H9 (cell line): ENCODE measurements at regions not wholly inside any gene's neighbourhood (a gene's known extent, or its start where the extent isn't known, plus 50 kb on each side); places are given as distances from the start of the nearest gene placed in this dataset.

Experiments used
- DNase-seq: peaks from one replicate; pipeline ENCODE4 v3.0.0-alpha.2; 2017
- H2AFZ ChIP-seq: one replicate; pipeline ENCODE4 v1.6.1; 2013; ENCODE audit warnings: mild to moderate bottlenecking, low read length, control low read depth, moderate library complexity
- H2AK5ac ChIP-seq: 2 replicates; pipeline ENCODE4 v1.6.1; 2013; ENCODE audit warnings: low read length, control low read depth, mixed read lengths; ENCODE audit not compliant: insufficient read length
- H2BK120ac ChIP-seq: one replicate; pipeline ENCODE4 v1.6.1; 2013; ENCODE audit warnings: low read depth, mild to moderate bottlenecking, low read length, control low read depth, inconsistent platforms; ENCODE audit not compliant: poor library complexity, severe bottlenecking
- H2BK12ac ChIP-seq: 2 replicates; pipeline ENCODE4 v1.6.1; 2013; ENCODE audit warnings: low read length, control low read depth, mixed read lengths, low read depth; ENCODE audit not compliant: insufficient read length
- H2BK15ac ChIP-seq: 2 replicates; pipeline ENCODE4 v1.6.1; 2013; ENCODE audit warnings: low read depth, low read length, control low read depth
- H2BK20ac ChIP-seq: one replicate; pipeline ENCODE4 v1.6.1; 2013; ENCODE audit warnings: low read depth, mild to moderate bottlenecking, low read length, control low read depth, inconsistent platforms; ENCODE audit not compliant: poor library complexity, severe bottlenecking
- H2BK5ac ChIP-seq: 2 replicates; pipeline ENCODE4 v1.6.1; 2013; ENCODE audit warnings: low read length, control low read depth, mixed read lengths; ENCODE audit not compliant: insufficient read length
- H3K14ac ChIP-seq: 2 replicates; pipeline ENCODE4 v1.6.1; 2013; ENCODE audit warnings: low read length, control low read depth; ENCODE audit not compliant: insufficient read depth
- H3K18ac ChIP-seq: 2 replicates; pipeline ENCODE4 v1.6.1; 2013; ENCODE audit warnings: low read depth, mild to moderate bottlenecking, mixed read lengths, low read length, control low read depth; ENCODE audit not compliant: insufficient read length
- H3K23ac ChIP-seq: 2 replicates; pipeline ENCODE4 v1.6.1; 2013; ENCODE audit warnings: low read length, control low read depth, mixed read lengths, low read depth; ENCODE audit not compliant: insufficient read length
- H3K23me2 ChIP-seq: 2 replicates; pipeline ENCODE4 v1.6.1; 2013; ENCODE audit warnings: low read depth, mild to moderate bottlenecking, mixed read lengths, low read length, control low read depth; ENCODE audit not compliant: insufficient read length, poor library complexity, severe bottlenecking
- H3K27ac ChIP-seq: 2 replicates; pipeline ENCODE4 v1.5.1; 2013; ENCODE audit warnings: low read length, control low read depth, mixed read lengths, low read depth; ENCODE audit not compliant: insufficient read length
- H3K27me3 ChIP-seq: 2 replicates; pipeline ENCODE4 v1.6.1; 2013; ENCODE audit warnings: low read length, control low read depth, inconsistent platforms; ENCODE audit not compliant: insufficient read depth
- H3K4ac ChIP-seq: 2 replicates; pipeline ENCODE4 v1.6.1; 2013; ENCODE audit warnings: low read depth, mild to moderate bottlenecking, control low read depth, inconsistent platforms, low read length, moderate library complexity
- H3K4me1 ChIP-seq: 2 replicates; pipeline ENCODE4 v1.6.1; 2013; ENCODE audit warnings: low read length, control low read depth, inconsistent platforms; ENCODE audit not compliant: insufficient read depth
- H3K4me2 ChIP-seq: 2 replicates; pipeline ENCODE4 v1.6.1; 2013; ENCODE audit warnings: low read length, control low read depth, mixed read lengths; ENCODE audit not compliant: insufficient read length, insufficient read depth
- H3K56ac ChIP-seq: 2 replicates; pipeline ENCODE4 v1.6.1; 2013; ENCODE audit warnings: low read depth, mild to moderate bottlenecking, mixed read lengths, low read length, control low read depth; ENCODE audit not compliant: insufficient read length
- H3K79me1 ChIP-seq: 2 replicates; pipeline ENCODE4 v1.6.1; 2013; ENCODE audit warnings: low read depth, mild to moderate bottlenecking, moderate library complexity, low read length, control low read depth, inconsistent platforms; ENCODE audit not compliant: insufficient read depth, poor library complexity, severe bottlenecking
- H3K79me2 ChIP-seq: 2 replicates; pipeline ENCODE4 v1.6.1; 2013; ENCODE audit warnings: low read length, control low read depth, inconsistent platforms; ENCODE audit not compliant: insufficient read depth
- H3K9ac ChIP-seq: 2 replicates; pipeline ENCODE4 v1.6.1; 2013; ENCODE audit warnings: low read length, control low read depth, mixed read lengths; ENCODE audit not compliant: insufficient read length; ENCODE audit errors: extremely low read depth
- H3K9me3 ChIP-seq: one replicate; pipeline ENCODE4 v1.6.1; 2013; ENCODE audit warnings: low read depth, low read length, inconsistent platforms; ENCODE audit not compliant: control insufficient read depth
- H3T11ph ChIP-seq: one replicate; pipeline ENCODE4 v1.6.1; 2013; ENCODE audit warnings: mild to moderate bottlenecking, low read length, control low read depth, inconsistent platforms
- H4K20me1 ChIP-seq: one replicate; pipeline ENCODE4 v1.6.1; 2013; ENCODE audit not compliant: control insufficient read depth, insufficient read length, insufficient read depth
- H4K5ac ChIP-seq: 2 replicates; pipeline ENCODE4 v1.6.1; 2013; ENCODE audit warnings: low read depth, mild to moderate bottlenecking, mixed read lengths, low read length, control low read depth; ENCODE audit not compliant: insufficient read length
- H4K8ac ChIP-seq: replicated peaks from 2 replicates; pipeline ENCODE4 v1.6.1; 2013; ENCODE audit warnings: low read length, control low read depth, mixed read lengths, low read depth; ENCODE audit not compliant: insufficient read length
- H4K91ac ChIP-seq: 2 replicates; pipeline ENCODE4 v1.6.1; 2013; ENCODE audit warnings: low read depth, mild to moderate bottlenecking, moderate library complexity, mixed read lengths, low read length, control low read depth; ENCODE audit not compliant: insufficient read length
- H3K27ac Mint-ChIP-seq, 3 experiments: 2 replicates in 2 of 3; 3 replicates in 1 of 3; pipeline ENCODE4 v1.8.0; 2020 to 2021; ENCODE audit warnings: mixed read lengths in 3 of 3, mild to moderate bottlenecking in 1 of 3, moderate library complexity in 1 of 3
- H3K27me3 Mint-ChIP-seq: 2 replicates; pipeline ENCODE4 v1.8.0; 2021; ENCODE audit warnings: low read depth, mild to moderate bottlenecking, moderate library complexity, mixed read lengths
- H3K36me3 Mint-ChIP-seq, 3 experiments: 2 replicates in 2 of 3; 3 replicates in 1 of 3; pipeline ENCODE4 v1.8.0; 2020 to 2021; ENCODE audit warnings: low read depth in 3 of 3, mixed read lengths in 3 of 3; ENCODE audit not compliant: insufficient read depth in 1 of 3
- H3K4me1 Mint-ChIP-seq, 2 experiments: 2 replicates each; pipeline ENCODE4 v1.8.0; 2020; ENCODE audit warnings: mixed read lengths in 2 of 2
- H3K4me3 Mint-ChIP-seq, 2 experiments: 2 replicates in 1 of 2; 3 replicates in 1 of 2; pipeline ENCODE4 v1.8.0; 2020 to 2021; ENCODE audit warnings: mild to moderate bottlenecking in 2 of 2, mixed read lengths in 2 of 2, moderate library complexity in 1 of 2
- H3K9me3 Mint-ChIP-seq, 2 experiments: 2 replicates in 1 of 2; 3 replicates in 1 of 2; pipeline ENCODE4 v1.8.0; 2020; ENCODE audit warnings: mild to moderate bottlenecking in 2 of 2, mixed read lengths in 2 of 2, moderate library complexity in 1 of 2
- CTCF ChIP-seq: fragments of 200-600 bp; sonication (generic); conservative IDR thresholded peaks from 3 replicates; pipeline ENCODE4 v1.8.0; 2021; ENCODE audit warnings: antibody characterized with exemption, mild to moderate bottlenecking

DNA sequence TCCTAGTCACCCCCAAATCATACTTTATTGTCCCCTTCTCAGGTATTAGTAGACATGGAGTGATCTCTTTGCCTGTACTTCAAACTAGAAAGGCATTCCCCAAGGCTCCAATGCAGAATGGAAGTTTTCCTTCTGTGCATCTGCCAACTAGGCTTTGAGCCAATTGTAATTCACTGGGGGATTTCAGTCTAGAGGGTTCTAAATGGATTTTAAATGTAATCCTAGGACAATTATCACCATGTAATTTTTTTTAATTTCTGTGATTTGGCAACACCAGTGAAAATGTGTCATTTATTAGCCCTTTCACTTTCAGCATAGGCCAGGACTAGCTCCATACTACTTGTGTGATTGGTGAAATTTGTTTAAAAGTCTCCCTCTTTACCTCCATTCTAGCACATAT is 557.6 kb upstream of the MARCKS start:
- Mint-ChIP-seq H3K9me3 (no peaks in the 10 kb centered on the region), H3K27me3 (no peaks in the 10 kb centered on the region), H3K4me1 (peaks cover 11 to 12% of the 10 kb centered on the region in 2 experiments), H3K27ac (no peak overlapping the region), H3K36me3 (no peaks in the 10 kb centered on the region), H3K4me3 (no peak overlapping the region)
- no peak for TF ChIP-seq CTCF
- H4K91ac ChIP-seq: no peak overlapping the region
- no peak overlapping the region for H2BK20ac ChIP-seq
- DNase-seq: no peak
- no peak overlapping the region for H2AFZ ChIP-seq
- H3T11ph ChIP-seq: no peak overlapping the region
- H3K23me2 ChIP-seq: no peaks in the 10 kb centered on the region
- H3K27ac ChIP-seq: no peak overlapping the region
- H4K8ac ChIP-seq: no peak overlapping the region
- no peak overlapping the region for H3K4me2 ChIP-seq
- no peaks in the 10 kb centered on the region for H3K9me3 ChIP-seq
- no peaks in the 10 kb centered on the region for H3K4me1 ChIP-seq
- no peak overlapping the region for H2AK5ac ChIP-seq
- no peak overlapping the region for H2BK15ac ChIP-seq
- no peak overlapping the region for H3K18ac ChIP-seq
- H2BK120ac ChIP-seq: no peak overlapping the region
- no peak overlapping the region for H4K5ac ChIP-seq
- no peaks in the 10 kb centered on the region for H3K79me1 ChIP-seq
- no peak overlapping the region for H3K23ac ChIP-seq
- H3K9ac ChIP-seq: no peak overlapping the region
- H2BK12ac ChIP-seq: no peak overlapping the region
- no peak overlapping the region for H3K56ac ChIP-seq
- H4K20me1 ChIP-seq: no peaks in the 10 kb centered on the region
- no peaks in the 10 kb centered on the region for H3K79me2 ChIP-seq
- H3K4ac ChIP-seq: no peak overlapping the region
- no peak overlapping the region for H3K14ac ChIP-seq
- H3K27me3 ChIP-seq: no peaks in the 10 kb centered on the region
- no peak overlapping the region for H2BK5ac ChIP-seq
